Thyroid gland (tissue), 4 donors: ENCODE measurements at regions not wholly inside any gene's neighbourhood (a gene's known extent, or its start where the extent isn't known, plus 50 kb on each side); places are given as distances from the start of the nearest gene placed in this dataset.
A peak's percentile ranks its signal among the peaks of the same experiment; 100 is the strongest.

ENCODE experiments used
- DNase-seq, 2 donors: peaks; one replicate each; pipeline ENCODE4 v3.0.0-alpha.2; 2019
- H3K27ac ChIP-seq, 3 donors: fragments of 200-600 bp; sonication (generic); 1 replicate in 2 of 3; 2 replicates in 1 of 3; pipeline ENCODE4 v1.5.1; 2016 to 2019; ENCODE audit warnings: mild to moderate bottlenecking in 1 of 3, moderate library complexity in 1 of 3
- H3K27me3 ChIP-seq: fragments of 200-600 bp; sonication (generic); one replicate; pipeline ENCODE4 v1.5.1; 2019
- H3K36me3 ChIP-seq, 2 donors: fragments of 200-600 bp; sonication (generic); one replicate each; pipeline ENCODE4 v1.5.1; 2016 to 2019
- H3K4me1 ChIP-seq, 2 donors: fragments of 200-600 bp; sonication (generic); one replicate each; pipeline ENCODE4 v1.5.1; 2017 to 2019
- H3K4me3 ChIP-seq, 3 donors: fragments of 200-600 bp; sonication (generic); replicated peaks in 1 of 3; 1 replicate in 2 of 3; 2 replicates in 1 of 3; pipeline ENCODE4 v1.5.1; 2016; ENCODE audit warnings: mild to moderate bottlenecking in 1 of 3
- H3K9me3 ChIP-seq: fragments of 200-600 bp; sonication (generic); one replicate; pipeline ENCODE4 v1.5.1; 2017
- POLR2A ChIP-seq, 2 donors: fragments of 450-650 bp; IDR thresholded peaks; one replicate each; pipeline ENCODE4 v1.6.1; 2017; ENCODE audit warnings: antibody characterized with exemption in 2 of 2, mild to moderate bottlenecking in 2 of 2, moderate library complexity in 1 of 2
- WGBS, 2 donors: methylation state at CpG; one replicate each; pipeline ENCODE4 v1.1.5; 2017; 5-methylcytosine and 5-hydroxymethylcytosine counted together
- intact Hi-C: fragments of 100-400 bp; cut with DNase I; formaldehyde crosslinking; loops from one replicate; pipeline ENCODE4 v1.15.1; 2023
- TF ChIP-seq, protein P1 (sequence below), 6 experiments: fragments of 200-600 bp in 3 of 6; fragments of 450-650 bp in 3 of 6; sonication (generic) in 3 of 6; IDR thresholded peaks; one replicate each; pipeline ENCODE4 v1.5.1; 2016 to 2019; ENCODE audit warnings: antibody characterized with exemption in 6 of 6, mild to moderate bottlenecking in 2 of 6, inconsistent platforms in 1 of 6, moderate library complexity in 1 of 6

GRCh38 chr1:165117482-165117881 lies 239.0 kb downstream of the LMX1A start:
- Histone ChIP-seq H3K36me3 (no peaks in the 10 kb centered on the region), H3K27me3 (no peaks in the 10 kb centered on the region), H3K27ac (no peak overlapping the region), H3K4me1 (peaks cover 9 to 15% of the 10 kb centered on the region in 2 donors), H3K9me3 (no peaks in the 10 kb centered on the region), H3K4me3 (no peak overlapping the region)
- intact Hi-C loops = no loop called here
- 9 to 11% methylated on average over 18 to 33 of the region's 33 CpGs for WGBS, 2 donors
- TF ChIP-seq POLR2A (IDR thresholded peaks at IDR 0.05) = no peak
- TF ChIP-seq, protein P1, sequence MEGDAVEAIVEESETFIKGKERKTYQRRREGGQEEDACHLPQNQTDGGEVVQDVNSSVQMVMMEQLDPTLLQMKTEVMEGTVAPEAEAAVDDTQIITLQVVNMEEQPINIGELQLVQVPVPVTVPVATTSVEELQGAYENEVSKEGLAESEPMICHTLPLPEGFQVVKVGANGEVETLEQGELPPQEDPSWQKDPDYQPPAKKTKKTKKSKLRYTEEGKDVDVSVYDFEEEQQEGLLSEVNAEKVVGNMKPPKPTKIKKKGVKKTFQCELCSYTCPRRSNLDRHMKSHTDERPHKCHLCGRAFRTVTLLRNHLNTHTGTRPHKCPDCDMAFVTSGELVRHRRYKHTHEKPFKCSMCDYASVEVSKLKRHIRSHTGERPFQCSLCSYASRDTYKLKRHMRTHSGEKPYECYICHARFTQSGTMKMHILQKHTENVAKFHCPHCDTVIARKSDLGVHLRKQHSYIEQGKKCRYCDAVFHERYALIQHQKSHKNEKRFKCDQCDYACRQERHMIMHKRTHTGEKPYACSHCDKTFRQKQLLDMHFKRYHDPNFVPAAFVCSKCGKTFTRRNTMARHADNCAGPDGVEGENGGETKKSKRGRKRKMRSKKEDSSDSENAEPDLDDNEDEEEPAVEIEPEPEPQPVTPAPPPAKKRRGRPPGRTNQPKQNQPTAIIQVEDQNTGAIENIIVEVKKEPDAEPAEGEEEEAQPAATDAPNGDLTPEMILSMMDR (IDR thresholded peaks at IDR 0.05) = no peak
- peak; percentile 39 to 47 for DNase-seq

DNA sequence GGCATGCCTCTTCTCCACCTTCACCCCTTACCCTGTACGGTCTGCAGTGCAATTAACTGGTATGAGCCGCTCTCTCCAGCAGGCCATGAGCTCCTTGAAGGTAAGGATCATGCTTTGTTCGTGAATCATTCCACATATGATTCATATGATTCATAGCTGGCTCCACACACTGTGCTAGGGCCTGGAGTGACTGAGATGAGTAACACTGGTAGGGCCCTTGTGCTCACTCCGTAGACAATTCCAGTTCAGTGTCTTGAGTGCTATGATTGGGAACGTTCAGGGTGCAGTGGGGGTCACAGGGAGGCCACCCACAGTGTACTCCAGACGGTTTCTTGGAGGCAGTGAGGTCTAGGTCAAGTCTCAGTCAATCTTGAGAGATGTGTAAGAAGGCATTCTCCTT lies 239.8 kb downstream of the LMX1A start:
- Histone ChIP-seq H3K27me3 (no peaks in the 10 kb centered on the region), H3K36me3 (no peaks in the 10 kb centered on the region), H3K4me3 (no peak overlapping the region), H3K9me3 (no peaks in the 10 kb centered on the region), H3K27ac (no peak overlapping the region), H3K4me1 (peaks cover 2 to 12% of the 10 kb centered on the region in 2 donors)
- DNase-seq = no peak
- no peak for TF ChIP-seq POLR2A (IDR thresholded peaks at IDR 0.05)
- TF ChIP-seq, protein P1 (IDR thresholded peaks at IDR 0.05) = no peak
- WGBS, 2 donors = 66 to 75% methylated on average over 6 of the region's 6 CpGs
- intact Hi-C loops = no loop called here

- H3K27ac ChIP-seq = no peak overlapping the region
- H3K27me3 ChIP-seq = no peaks in the 10 kb centered on the region
- TF ChIP-seq, protein P1 (IDR thresholded peaks at IDR 0.05) = no peak
- TF ChIP-seq POLR2A (IDR thresholded peaks at IDR 0.05) = no peak
- 77 to 85% methylated on average over 1 of the region's 1 CpG for whole genome bisulfite sequencing, 2 donors
- H3K9me3 ChIP-seq = no peaks in the 10 kb centered on the region
- DNase-seq = no peak
- H3K36me3 ChIP-seq = no peaks in the 10 kb centered on the region
- intact Hi-C loops = no loop called here
- H3K4me1 ChIP-seq = peaks cover 0 to 12% of the 10 kb centered on the region in 2 donors
- H3K4me3 ChIP-seq = no peak overlapping the region
Observed at GRCh38 chr1:165116171-165116570, 240.3 kb downstream of the LMX1A start.

- H3K27ac ChIP-seq = no peak overlapping the region
- no peak for TF ChIP-seq POLR2A (IDR thresholded peaks at IDR 0.05)
- TF ChIP-seq, protein P1 (IDR thresholded peaks at IDR 0.05) = no peak
- no peaks in the 10 kb centered on the region for H3K9me3 ChIP-seq
- no peak for DNase-seq
- WGBS, 2 donors = 77 to 83% methylated on average over 6 of the region's 6 CpGs
- no peaks in the 10 kb centered on the region for H3K27me3 ChIP-seq
- intact Hi-C loops = no loop called here
- peaks cover 0 to 12% of the 10 kb centered on the region in 2 donors for H3K4me1 ChIP-seq
- H3K4me3 ChIP-seq = no peak overlapping the region
- no peaks in the 10 kb centered on the region for H3K36me3 ChIP-seq
Observed at GRCh38 chr1:165114889-165115285, 241.6 kb downstream of the LMX1A start.

GRCh38 chr1:165114022-165114888 lies 242.3 kb downstream of the LMX1A start:
- Histone ChIP-seq H3K27ac (no peak overlapping the region), H3K4me3 (no peak overlapping the region), H3K9me3 (no peaks in the 10 kb centered on the region), H3K27me3 (no peaks in the 10 kb centered on the region), H3K36me3 (no peaks in the 10 kb centered on the region), H3K4me1 (peaks cover 0 to 12% of the 10 kb centered on the region in 2 donors)
- intact Hi-C loops = no loop called here
- DNase-seq = peak; percentile 61 to 68
- WGBS, 2 donors = 22 to 24% methylated on average over 14 of the region's 14 CpGs
- TF ChIP-seq, protein P1 (IDR thresholded peaks at IDR 0.05) = peak in 5 of 6 experiments; percentile 66 to 86 (median 81)
- TF ChIP-seq POLR2A (IDR thresholded peaks at IDR 0.05) = no peak
